ENCODE measurements at regions not wholly inside any gene's neighbourhood (a gene's known extent, or its start where the extent isn't known, plus 50 kb on each side); places are given as distances from the start of the nearest gene placed in this dataset.
"Not testable (repeated sequence)": the region's sequence is repeated elsewhere in the genome, so short reads cannot be mapped to it uniquely, and the experiment has no call there.

DNA sequence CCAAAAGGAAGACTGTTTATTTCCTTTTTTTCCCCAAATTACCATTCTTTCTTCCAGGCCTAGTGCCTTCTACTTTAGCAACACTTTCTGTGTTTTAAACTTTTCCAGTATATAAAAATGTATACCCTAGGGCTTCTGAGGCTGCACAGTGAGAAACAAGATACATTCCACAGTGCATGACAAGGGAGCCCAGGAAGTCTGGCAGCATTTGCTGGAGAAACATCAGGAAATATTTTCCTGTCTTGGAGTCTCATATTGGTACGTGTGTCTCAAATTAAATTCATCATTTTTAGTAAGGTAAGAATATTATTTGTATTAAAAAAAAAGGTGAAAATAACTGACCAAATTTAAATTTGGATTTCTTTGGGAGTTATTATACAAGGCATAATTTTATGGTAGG is 662.6 kb downstream of the RFPL4B start:
- FAIRE-seq, result no peak

DNA sequence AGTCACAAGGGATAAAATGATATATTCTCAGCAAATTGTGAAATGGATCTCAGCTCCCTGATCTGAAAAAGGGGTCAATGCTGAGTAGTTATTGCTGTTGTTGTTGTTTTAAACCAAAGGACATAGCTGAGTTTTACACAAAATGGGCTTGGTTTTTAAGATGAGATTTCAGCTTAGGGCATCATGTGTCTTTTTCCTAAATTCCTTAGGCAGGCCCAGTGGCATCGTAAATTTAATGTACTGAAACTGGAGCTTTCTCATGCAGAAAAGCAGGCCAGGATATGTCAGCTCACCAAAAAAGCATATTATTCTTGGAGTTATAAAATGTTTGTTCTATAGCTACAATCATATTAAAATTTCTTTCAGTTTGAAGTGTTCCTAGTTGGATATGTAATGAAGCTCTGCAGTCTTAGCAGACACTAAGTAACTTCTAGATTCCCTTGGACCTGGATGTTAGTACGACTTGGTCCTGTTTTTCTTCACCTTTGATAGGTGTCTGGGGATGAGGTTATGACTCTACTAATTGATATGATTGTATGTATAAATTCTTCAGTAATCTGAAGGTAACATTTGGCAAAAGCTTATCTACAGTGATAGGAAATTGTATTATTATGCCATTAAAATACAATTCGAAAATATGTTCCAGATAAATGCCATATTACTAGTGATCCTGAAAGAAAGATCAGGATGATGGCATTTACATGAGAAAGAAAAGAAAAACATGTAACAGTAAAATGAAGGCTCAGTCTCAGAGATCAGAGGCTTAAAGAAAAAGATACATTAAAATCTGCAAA is 663.3 kb downstream of the RFPL4B start:
- no peak for FAIRE-seq

DNA sequence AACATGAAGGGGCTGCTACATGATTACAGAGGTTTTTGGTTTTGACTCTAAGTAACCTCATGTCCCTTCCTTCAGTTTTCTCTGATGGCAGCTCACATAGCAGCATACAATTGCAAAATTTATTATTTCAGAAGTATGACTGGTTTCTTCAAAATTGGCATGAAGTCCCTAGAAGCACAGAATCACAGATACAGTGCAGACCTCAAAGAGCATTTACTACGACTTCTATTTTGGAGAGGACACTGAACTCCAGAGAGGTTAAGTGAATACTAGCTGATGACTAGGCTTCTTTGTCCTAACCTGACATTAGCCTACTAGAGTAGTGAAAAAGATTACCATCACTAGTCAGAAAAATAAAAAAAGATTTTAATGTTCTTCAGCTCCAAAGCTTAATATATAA is 664.3 kb downstream of the RFPL4B start:
- no peak for FAIRE-seq

DNA sequence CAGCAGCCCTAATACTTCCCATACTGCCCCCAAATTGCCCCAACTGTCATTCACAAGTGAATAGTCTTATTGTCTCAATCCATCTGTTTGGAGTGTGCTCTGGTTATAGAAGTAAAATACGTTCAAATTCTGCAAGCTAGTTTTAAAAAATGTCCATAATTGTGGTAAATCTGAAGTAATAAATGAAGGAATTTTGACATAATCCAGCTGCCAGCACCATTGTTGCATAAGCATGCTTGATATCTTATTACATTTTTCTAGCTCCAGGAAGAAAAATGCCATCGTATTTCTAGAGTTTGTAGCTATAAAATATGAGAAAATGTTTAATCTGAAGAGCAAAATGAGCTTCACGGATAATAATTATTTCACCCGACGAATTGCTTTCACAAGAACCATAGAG is 664.7 kb downstream of the RFPL4B start:
- FAIRE-seq, result no peak

DNA sequence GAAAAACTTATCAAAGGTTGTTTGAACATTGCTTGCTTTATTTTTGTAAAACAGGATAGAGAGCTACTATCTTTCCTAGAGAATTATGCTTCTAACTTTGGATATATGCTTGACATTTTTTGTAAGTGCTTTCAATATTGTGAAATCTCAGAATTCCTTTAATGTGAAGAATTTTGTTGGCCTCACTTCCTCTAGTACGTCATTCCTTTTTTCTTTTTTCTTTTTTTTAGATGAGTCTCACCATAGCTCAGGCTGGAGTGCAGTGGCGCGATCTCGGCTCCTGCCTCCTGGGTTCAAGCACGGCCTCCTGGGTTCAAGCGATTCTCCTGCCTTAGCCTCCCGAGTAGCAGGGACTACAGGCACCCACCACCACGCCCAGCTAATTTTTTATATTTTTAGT is 668.1 kb downstream of the RFPL4B start:
- FAIRE-seq, result no peak

DNA sequence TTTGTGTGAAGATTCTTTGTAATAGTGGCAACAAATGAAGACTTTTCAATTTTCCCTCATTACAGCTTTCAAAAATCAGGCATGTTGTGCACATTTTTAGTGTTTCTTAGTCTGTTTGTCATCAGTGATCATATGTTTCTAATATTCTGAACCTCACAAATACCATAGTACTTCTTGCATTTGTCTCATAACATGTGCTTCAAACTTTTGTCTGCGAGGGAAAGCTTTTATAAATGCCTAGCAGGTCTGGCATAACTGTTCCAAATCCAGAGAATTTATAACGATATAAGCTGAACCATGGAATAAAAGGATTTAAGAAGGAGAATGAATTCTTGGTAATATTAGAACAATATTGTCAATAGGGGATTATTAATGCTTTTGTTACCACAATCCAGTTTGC is 670.2 kb downstream of the RFPL4B start:
- no peak for FAIRE-seq

DNA sequence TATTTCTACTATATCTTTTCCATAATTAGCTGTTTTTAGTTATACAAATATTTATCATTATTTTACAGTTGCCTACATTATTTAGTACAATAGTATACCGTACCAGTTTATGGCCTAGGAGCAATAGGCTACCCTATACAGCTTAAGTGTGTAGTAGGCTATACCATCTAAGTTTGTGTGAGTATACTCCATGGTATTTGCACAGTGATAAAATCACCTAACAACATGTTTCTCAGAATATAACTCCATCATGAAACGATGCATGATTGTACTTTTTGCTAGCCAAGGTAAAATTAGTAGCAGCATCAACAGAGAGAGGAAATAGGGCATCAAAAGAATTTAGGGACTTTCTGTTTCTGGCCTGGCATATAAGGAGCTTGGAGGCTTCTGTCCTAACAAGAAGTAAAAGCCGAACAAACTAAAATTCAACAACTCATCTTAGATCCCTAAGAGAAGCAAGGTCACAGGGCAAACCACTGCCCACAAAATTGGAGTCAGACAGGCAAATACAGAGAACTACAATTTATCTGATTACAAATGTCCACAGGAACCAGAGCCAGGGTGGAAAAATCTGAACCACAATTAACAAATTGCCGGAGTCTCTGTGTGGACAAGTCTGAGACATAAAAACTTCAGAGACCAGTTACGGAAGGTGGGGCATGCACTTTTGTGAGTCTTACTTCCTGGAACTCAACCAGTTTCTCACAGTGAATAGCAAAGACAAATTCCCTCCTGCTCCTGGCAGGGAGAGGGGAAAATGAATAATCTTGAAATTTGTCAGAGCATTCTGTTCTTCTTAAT is 671.4 kb downstream of the RFPL4B start:
- no peak for FAIRE-seq

DNA sequence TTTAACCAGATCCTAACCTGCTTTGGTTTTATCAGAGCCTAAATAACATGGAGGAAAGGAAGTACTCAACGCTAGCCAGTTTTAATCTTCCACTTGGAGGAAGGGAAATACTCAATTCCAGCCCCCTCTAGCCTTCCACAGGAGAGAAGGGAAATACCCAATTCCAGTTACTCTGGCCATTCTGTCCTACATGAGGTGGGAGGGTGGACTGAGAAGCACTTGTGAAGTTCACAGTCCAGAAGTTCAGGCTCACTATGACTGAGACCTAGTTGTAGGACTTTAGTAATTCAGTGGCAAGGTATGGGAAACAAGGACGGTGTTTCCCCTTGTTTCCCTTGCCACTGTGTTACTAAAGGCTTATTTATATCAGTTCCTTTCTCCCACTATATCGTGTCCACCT is 672.0 kb downstream of the RFPL4B start:
- FAIRE-seq, result no peak

DNA sequence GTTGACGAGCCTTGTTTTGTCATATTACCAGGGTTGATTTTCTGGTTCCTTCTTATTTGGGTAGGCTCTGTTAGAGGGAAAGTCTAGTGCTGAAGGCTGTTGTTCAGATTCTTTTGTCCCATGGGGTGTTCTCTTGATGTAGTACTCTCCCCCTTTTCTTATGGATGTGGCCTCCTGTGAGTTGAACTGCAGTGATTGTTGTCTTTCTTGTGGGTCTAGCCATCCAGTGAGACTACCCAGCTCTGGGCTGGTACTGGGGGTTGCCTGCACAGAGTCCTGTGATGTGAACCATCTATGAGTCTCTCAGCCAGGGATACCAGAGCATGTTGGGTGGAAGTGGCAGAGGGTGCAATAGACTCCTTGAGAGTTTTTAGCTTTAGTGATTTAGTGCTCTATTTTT is 680.6 kb downstream of the RFPL4B start:
- FAIRE-seq, result no peak

DNA sequence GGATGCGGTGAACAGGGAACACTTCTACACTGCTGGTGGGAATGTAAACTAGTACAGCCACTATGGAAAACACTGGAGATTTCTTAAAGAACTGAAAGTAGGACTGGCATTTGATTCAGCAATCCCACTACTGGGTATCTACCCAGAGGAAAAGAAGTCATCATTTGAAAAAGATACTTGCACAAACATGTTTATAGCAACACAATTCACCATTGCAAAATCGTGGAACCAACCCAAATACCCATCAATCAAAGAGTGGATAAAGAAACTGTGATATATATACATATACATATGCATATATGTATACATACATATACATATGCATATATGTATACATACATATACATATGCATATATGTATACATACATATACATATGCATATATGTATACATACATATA is 682.0 kb downstream of the RFPL4B start:
- not testable (repeated sequence) for FAIRE-seq

DNA sequence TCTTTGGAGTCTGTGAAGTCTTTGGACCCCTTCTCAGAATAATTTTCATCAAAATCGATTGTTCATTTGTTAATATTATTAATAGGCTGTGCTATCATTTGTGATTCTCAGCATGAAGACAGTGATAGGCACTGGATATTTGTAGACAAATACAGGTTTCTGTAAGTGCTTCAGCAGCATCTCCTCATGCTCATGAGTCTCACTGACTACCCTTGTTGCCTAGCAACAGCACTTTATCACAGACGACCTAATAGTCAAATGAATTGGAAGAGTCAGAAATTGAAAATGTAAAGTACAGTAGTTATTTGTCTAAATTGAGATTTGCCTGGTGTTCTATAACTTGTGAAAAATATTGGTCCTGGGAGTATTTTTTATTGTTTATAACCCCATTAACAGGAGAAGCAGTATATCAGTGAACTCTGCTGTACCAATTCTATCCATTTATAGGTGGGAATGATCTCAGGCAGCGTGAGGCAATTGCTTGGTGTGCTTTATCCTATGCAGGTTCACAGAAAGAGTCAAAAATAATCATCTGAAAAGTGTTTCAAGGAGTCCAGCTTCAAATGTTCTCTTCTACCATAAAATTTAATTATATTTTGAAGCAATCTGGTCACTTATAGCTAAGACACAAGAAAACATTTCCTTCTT is 684.6 kb downstream of the RFPL4B start:
- FAIRE-seq, result no peak

DNA sequence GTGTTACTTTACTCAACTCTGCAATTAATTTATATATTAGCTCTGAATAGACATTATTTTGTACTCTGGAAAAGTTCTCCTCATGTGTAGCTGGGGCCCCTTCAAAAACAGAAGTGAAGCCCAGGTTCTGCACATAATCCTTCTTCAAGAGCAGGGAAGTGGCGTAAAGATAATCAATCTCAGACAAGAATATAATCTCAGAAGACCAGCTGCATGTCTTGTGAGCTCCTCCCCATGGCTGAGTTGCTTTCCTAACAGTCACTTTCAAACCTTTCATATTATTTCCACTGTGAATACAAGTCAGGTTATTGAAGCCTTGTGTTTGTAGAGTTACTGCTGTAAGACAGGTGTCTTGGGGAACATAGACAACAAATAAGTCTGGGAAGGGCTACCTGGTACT is 691.9 kb downstream of the RFPL4B start:
- no peak for FAIRE-seq

DNA sequence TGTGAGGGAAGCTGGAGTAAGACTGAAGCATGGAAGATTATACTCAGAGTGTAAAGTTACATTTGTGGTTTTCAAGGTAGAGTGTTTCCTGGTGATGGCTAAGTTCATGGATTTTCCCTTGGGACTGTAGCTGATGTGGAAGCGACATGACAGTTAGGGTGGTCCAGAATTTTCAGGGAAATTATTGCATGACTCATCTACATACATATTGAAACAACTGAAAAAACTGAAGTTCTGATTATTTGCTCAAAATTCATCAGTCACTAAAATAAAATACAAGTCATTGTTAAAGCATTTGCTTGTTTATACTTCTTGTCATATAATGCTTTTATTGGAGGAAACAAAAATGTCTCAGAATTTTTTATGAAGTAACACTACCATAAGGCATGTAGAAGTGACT is 700.0 kb downstream of the RFPL4B start:
- FAIRE-seq, result no peak

DNA sequence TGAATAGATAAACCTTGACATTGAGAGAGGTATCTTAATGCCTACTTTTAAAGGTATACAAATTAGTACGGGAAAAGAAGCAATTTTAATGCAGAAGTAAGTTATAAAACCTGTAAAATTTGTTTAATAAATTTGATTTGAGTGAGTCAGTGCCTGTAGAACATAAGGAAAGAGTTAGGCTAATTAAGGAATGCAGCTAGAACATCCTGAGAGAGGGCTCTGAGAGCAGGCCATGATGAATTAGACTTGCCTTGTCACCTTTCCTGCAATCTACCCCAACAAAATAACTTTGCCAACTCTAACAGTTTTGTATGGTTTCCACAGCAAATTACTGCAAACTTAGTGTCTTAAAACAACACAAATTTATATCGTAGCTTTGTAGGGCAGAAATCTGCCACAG is 700.8 kb downstream of the RFPL4B start:
- no peak for FAIRE-seq

DNA sequence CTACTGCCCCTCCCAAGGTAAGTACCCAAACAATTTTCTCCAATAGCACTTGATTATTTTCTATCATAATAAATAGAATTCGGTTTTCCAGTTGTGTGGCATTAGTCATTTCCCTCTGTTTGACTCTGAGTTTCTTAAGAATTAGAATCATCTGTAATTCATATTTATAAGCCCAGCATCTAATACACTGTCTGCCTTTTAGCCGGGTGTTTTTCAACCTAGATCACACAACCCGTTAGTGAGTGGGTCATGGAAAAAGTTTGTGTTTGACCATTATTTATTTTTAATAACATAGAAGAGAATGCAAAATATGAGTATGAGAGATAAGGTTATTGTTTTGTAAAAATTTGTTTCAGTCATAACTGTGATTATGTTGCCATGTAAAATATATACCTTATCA is 701.6 kb downstream of the RFPL4B start:
- no peak for FAIRE-seq

DNA sequence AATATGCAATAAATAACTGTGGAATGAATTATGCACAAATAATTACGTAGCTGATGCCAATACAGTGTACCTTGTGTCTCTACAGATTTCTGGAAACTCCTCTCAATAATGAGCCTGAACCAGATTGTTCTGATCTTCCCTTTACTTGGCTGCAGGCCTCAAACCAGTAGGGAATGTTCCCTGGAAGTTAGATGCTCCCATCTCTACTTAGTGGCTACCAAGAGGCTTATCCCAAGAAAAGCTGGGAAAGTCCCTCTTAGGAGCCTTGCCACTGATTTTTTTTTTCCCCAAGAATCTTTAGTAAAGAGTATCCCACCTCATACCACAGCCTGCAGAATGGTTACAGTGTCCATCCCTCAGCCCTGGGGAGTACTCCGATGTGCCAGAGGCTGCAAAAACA is 702.1 kb downstream of the RFPL4B start:
- FAIRE-seq, result no peak

DNA sequence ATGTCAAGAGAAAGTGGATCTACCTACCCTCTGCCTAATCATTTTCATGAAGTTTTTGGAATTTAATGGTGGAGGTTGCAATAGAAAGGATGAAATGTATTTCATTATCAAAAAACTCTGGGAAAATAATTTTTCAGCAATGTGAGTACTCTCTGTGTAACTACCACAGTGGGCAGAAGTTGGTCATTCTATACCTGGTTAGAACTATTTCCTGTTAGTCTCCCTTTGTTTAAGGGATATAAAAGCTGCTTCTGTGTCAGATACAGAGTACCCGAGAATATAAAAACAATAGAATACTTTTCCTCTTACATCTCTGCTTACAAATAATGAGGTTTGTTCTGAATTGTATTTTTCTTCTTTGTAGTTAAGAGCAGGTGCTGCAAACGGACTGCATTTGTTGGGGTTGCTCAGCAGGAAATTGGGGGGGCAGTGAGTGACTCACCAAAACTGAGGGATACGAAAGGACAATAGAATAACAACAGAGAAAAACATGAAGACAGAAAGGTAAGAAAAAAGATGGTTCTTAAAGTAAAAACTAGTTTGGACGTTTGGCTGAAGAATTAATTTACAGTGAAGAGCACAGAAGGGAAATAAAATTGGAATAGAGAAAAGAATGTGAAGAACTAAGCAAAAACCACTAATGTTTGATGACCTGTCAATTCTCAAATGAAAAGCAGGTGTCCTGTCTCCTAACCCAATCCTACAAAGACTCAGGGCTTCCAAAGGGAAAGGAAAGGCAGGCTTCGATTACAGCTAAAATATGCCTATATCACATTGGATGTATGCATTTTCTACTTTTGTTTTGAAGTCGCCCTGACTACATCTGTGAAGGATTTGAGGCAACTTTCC is 703.1 kb downstream of the RFPL4B start:
- FAIRE-seq, result no peak

DNA sequence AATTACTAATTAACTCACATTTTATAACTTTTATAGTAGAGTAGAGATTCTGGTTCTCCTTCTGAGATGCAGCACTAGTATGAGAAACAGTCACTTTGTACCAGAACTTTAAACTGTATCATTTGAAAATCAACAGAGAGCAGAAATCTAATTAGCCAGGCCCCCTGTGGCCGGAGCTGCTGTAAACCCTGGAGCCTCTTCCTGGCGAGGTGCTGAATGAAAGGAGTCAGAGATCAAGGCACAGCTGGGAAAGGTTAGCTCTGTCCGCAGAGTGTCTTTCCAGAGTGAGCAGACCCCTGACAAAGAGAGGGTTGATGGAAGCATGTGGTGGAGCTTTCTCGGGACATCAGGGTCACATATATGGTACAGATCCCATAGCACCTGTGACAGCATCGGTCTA is 703.8 kb downstream of the RFPL4B start:
- FAIRE-seq, result no peak

DNA sequence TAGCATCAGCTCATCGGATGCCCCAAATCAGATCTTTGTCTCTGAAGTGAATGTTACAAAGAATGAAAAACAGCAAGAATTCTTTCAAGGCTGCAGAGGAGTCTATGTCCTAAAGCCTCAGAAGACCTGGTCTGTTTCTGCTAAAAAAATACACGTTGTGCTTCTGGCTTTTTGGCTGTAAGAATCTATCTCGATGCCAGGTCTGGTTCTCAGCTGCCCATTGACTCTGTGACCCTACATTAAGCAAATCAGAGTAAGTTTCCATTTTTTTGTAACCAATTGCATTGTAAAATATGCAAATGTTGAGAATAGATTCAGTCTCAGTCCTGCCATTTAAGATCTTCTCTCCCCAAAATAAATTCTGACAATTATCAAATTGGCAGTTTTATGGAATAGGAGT is 705.4 kb downstream of the RFPL4B start:
- FAIRE-seq, result no peak

DNA sequence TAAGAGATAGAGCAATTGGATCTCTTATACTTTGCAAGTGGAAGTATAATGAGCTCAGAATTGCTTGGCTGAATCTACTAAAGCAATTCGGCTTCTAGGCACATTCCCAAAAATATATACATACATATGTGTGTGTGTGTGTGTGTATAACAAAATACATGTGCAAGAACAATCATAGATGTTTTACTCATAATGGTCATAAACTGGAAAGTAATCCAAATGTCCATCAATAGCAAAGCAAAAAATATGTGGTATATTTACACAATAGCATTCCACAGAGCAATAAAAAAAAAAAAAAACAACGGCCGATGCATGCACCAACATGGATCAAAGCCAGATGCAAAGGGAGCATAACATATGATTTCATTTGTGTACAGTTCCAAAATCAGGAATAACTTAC is 707.9 kb downstream of the RFPL4B start:
- FAIRE-seq, result no peak

DNA sequence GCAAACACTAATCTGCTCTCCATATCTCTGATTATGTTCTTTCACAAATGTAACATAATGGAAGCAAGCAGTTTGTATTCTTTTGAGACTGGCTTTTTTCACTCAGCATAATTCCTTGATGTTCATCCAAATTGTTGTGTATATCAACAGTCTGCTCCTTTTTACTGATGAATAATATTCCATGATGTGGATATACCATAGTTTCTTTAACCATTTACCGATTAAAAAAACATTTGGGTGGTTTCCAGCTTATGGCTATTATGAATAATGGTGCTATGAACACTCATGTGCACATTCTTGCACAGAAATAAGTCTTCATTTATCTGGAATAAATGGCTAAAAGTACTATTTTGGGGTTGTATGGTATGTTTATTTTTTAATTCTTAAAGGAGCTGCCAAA is 708.9 kb downstream of the RFPL4B start:
- FAIRE-seq, result no peak

DNA sequence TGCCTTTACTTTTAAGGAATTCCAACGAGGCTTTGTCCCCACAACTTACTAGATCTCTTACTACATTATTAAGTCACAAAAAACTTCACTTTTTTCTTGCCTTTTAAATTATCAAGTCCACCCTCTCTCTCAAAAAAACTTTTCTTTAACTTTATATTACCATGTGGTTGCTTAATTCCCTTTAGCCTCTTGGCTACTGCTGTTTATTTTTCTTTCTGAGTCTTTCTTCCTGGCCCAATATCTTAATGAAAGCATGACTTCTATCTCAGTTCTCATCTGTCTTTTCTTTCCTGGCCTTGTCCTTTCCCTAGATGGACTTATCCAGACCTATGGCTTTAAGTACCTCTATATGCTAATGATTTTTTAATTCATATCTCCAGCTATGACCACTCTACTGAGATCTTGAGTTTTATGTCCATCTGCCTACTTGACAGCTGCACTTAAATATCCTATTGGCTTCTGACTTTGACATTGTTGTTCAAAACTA is 710.5 kb downstream of the RFPL4B start:
- FAIRE-seq, result no peak

DNA sequence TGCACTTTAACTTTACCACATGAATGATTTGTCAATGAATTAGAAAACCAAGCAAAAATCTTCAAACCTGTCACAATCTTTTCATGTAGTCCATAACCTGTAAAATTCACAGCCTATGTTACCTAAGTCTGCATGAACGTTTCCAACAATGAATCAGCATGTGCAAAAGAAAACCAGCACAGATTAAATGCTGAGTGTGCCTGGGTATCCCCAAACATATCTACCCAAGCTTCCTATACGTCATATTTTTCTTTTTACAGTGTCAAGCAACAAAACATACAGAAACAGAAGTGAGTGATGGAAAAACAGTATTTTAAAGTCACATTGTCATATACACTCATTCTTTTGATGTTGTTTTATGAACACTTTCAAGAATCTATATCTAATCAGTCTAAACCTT is 713.5 kb downstream of the RFPL4B start:
- FAIRE-seq, result no peak
